ENCODE measurements at regions not wholly inside any gene's neighbourhood (a gene's known extent, or its start where the extent isn't known, plus 50 kb on each side); places are given as distances from the start of the nearest gene placed in this dataset.

GRCh38 chr1:194903524-194903923 is 1704.7 kb downstream of the KCNT2 start:
- H3K9me3 ChIP-seq (ENCODE audit: low read depth, low read length): no peaks in the 10 kb centered on the region
- no peaks in the 10 kb centered on the region for H3K79me2 ChIP-seq (ENCODE audit: insufficient read depth, low read length)
- no peak overlapping the region for H3K4me2 ChIP-seq (ENCODE audit: insufficient read depth, low read length)
- no peak for DNase-seq (ENCODE audit: insufficient read length, low spot score, missing footprints)
- no peaks in the 10 kb centered on the region for H4K20me1 ChIP-seq (ENCODE audit: insufficient read depth, low read length)
- TF ChIP-seq CTCF (IDR thresholded peaks at IDR 0.05; ENCODE audit: extremely low read depth, low read depth, low read length): no peak
- H3K4me1 ChIP-seq (ENCODE audit: insufficient read depth, low read length): no peaks in the 10 kb centered on the region
- H2AFZ ChIP-seq (ENCODE audit: low read length): no peak overlapping the region
- H3K4me3 ChIP-seq (ENCODE audit: insufficient read depth, low read length): no peak overlapping the region
- H3K36me3 ChIP-seq (ENCODE audit: insufficient read depth, low read length): no peaks in the 10 kb centered on the region
- H3K27me3 ChIP-seq (ENCODE audit: insufficient read depth, low read length): no peaks in the 10 kb centered on the region
- no peak overlapping the region for H3K27ac ChIP-seq (ENCODE audit: low read depth, low read length)

- Histone ChIP-seq H3K4me1 (ENCODE audit: insufficient read depth, low read length) (no peaks in the 10 kb centered on the region), H4K20me1 (ENCODE audit: insufficient read depth, low read length) (no peaks in the 10 kb centered on the region), H2AFZ (ENCODE audit: low read length) (no peak overlapping the region), H3K79me2 (ENCODE audit: insufficient read depth, low read length) (no peaks in the 10 kb centered on the region), H3K27ac (ENCODE audit: low read depth, low read length) (no peak overlapping the region), H3K9me3 (ENCODE audit: low read depth, low read length) (no peaks in the 10 kb centered on the region), H3K27me3 (ENCODE audit: insufficient read depth, low read length) (no peaks in the 10 kb centered on the region), H3K4me2 (ENCODE audit: insufficient read depth, low read length) (no peak overlapping the region), H3K4me3 (ENCODE audit: insufficient read depth, low read length) (no peak overlapping the region), H3K36me3 (ENCODE audit: insufficient read depth, low read length) (no peaks in the 10 kb centered on the region)
- no peak for TF ChIP-seq CTCF (IDR thresholded peaks at IDR 0.05; ENCODE audit: extremely low read depth, low read depth, low read length)
- DNase-seq (ENCODE audit: insufficient read length, low spot score, missing footprints): no peak
Measured at GRCh38 chr1:194889310-194889709, 1702.9 kb upstream of the B3GALT2 start.

- TF ChIP-seq CTCF (IDR thresholded peaks at IDR 0.05; ENCODE audit: extremely low read depth, low read depth, low read length): no peak
- Histone ChIP-seq H3K4me1 (ENCODE audit: insufficient read depth, low read length) (no peaks in the 10 kb centered on the region), H3K27ac (ENCODE audit: low read depth, low read length) (no peak overlapping the region), H4K20me1 (ENCODE audit: insufficient read depth, low read length) (no peaks in the 10 kb centered on the region), H3K36me3 (ENCODE audit: insufficient read depth, low read length) (no peaks in the 10 kb centered on the region), H3K4me3 (ENCODE audit: insufficient read depth, low read length) (no peak overlapping the region), H3K4me2 (ENCODE audit: insufficient read depth, low read length) (no peak overlapping the region), H3K79me2 (ENCODE audit: insufficient read depth, low read length) (no peaks in the 10 kb centered on the region), H3K9me3 (ENCODE audit: low read depth, low read length) (no peaks in the 10 kb centered on the region), H2AFZ (ENCODE audit: low read length) (no peak overlapping the region), H3K27me3 (ENCODE audit: insufficient read depth, low read length) (no peaks in the 10 kb centered on the region)
- no peak for DNase-seq (ENCODE audit: insufficient read length, low spot score, missing footprints)
Measured at GRCh38 chr1:194870860-194871259, 1684.4 kb upstream of the B3GALT2 start.

GRCh38 chr1:194866153-194866552 is 1679.7 kb upstream of the B3GALT2 start:
- H4K20me1 ChIP-seq (ENCODE audit: insufficient read depth, low read length): no peaks in the 10 kb centered on the region
- TF ChIP-seq CTCF (IDR thresholded peaks at IDR 0.05; ENCODE audit: extremely low read depth, low read depth, low read length): no peak
- no peaks in the 10 kb centered on the region for H3K9me3 ChIP-seq (ENCODE audit: low read depth, low read length)
- no peaks in the 10 kb centered on the region for H3K27me3 ChIP-seq (ENCODE audit: insufficient read depth, low read length)
- no peak for DNase-seq (ENCODE audit: insufficient read length, low spot score, missing footprints)
- H3K79me2 ChIP-seq (ENCODE audit: insufficient read depth, low read length): no peaks in the 10 kb centered on the region
- H3K4me1 ChIP-seq (ENCODE audit: insufficient read depth, low read length): no peaks in the 10 kb centered on the region
- no peak overlapping the region for H2AFZ ChIP-seq (ENCODE audit: low read length)
- H3K27ac ChIP-seq (ENCODE audit: low read depth, low read length): no peak overlapping the region
- no peaks in the 10 kb centered on the region for H3K36me3 ChIP-seq (ENCODE audit: insufficient read depth, low read length)
- H3K4me2 ChIP-seq (ENCODE audit: insufficient read depth, low read length): no peak overlapping the region
- no peak overlapping the region for H3K4me3 ChIP-seq (ENCODE audit: insufficient read depth, low read length)

Data from osteoblast (primary cell).